ENCODE measurements at regions not wholly inside any gene's neighbourhood (a gene's known extent, or its start where the extent isn't known, plus 50 kb on each side); places are given as distances from the start of the nearest gene placed in this dataset.
A peak's percentile ranks its signal among the peaks of the same experiment; 100 is the strongest.
"Not testable (repeated sequence)": the region's sequence is repeated elsewhere in the genome, so short reads cannot be mapped to it uniquely, and the experiment has no call there.

DNA sequence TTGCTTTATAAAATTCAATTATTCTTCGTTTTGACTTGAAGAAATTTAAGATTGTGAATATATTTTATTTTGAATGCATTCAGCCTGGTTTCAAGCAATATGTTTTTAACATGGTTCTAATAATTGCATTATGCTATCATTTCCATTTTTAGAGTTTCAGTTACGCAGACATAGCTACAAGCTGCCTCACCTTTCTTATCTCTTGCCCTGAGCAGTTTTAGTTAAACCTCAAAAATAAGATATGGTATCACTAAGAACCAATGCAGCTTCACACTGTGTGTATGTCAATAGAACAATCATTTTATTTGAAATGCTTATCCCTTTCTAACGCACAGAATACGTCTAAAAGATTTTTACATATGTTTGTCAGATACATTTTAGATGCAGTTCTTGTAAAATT lies 632.6 kb upstream of the KCND2 start:
- no peak for DNase-seq
- in situ Hi-C loops (cut with HindIII; ENCODE audit: low pct_ligation_motif_present, low pct_unique_long_range_greater_than_20kb, low sequenced_read_pairs) = no loop called here

DNA sequence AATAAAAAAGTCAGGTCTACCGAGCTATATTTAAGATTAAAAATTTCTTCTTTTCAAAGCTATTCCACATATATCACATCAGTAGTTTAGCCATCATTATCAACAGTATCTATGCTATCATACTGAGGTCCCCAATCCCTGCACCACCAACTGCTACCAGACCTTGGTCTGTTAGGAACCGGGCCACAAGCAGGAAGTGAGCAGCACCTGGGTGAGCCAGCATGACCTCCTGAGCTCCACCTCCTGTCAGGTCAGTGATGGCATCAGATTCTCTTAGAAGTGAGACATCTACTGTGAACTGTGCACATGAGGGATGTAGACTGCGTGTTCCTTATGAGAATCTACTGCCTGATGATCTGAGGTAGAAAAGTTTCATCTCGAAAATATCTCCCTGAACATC lies 632.1 kb upstream of the KCND2 start:
- DNase-seq = no peak
- in situ Hi-C loops (cut with HindIII; ENCODE audit: low pct_ligation_motif_present, low pct_unique_long_range_greater_than_20kb, low sequenced_read_pairs) = no loop called here

DNA sequence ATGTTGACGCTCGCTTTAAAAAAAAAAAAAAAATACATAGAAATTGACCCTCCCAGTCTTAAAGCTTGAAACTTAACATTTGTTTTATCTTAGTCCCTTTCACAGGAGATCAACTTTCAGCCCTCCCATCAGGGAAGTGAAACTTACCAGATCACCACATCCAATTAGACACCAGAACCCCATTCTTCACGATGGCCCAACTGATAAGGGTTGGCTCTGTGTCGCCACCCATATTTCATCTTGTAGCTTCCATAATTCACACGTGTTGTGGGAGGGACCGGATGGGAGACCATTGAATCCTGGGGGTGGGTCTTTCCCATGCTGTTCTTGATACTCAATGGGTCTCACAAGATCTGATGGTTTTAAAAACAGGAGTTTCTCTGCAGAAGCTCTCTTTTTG lies 629.4 kb upstream of the KCND2 start:
- in situ Hi-C loops (cut with HindIII; ENCODE audit: low pct_ligation_motif_present, low pct_unique_long_range_greater_than_20kb, low sequenced_read_pairs) = no loop called here

DNA sequence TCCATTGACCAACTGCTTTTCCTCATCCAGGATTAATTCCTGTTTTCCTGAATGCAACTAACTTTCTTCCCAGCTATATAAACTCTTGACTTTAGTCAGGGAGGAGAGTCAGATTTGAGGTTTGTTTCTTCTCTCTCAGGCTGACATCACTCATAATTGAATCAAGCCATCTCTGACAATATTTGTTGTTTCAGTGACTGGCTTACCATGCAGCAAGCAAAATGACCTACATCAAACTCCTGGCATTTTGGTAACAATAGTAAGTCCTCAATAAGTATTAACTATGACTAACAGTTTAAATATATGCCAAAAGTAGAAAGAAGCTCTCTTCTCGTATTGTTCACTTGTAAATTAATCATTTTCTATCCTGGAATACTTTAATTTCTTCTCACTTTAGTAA lies 625.7 kb upstream of the KCND2 start:
- DNase-seq = no peak
- in situ Hi-C loops (cut with HindIII; ENCODE audit: low pct_ligation_motif_present, low pct_unique_long_range_greater_than_20kb, low sequenced_read_pairs) = no loop called here

More for the DNA sequence above, 629.4 kb upstream of the KCND2 start:
- DNase-seq = no peak

DNA sequence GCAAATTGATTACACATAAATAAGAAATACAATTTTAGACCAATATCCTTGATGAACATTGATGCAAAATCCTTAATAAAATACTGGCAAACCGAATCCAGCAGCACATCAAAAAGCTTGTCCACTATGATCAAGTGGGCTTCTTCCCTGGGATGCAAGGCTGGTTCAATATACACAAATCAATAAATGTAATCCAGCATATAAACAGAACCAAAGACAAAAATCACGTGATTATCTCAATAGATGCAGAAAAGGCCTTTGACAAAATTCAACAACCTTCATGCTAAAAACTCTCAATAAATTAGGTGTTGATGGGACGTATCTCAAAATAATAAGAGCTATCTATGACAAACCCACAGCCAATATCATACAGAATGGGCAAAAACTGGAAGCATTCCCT lies 624.2 kb upstream of the KCND2 start:
- DNase-seq; in situ Hi-C loops (cut with HindIII; ENCODE audit: low pct_ligation_motif_present, low pct_unique_long_range_greater_than_20kb, low sequenced_read_pairs): not testable (repeated sequence)

DNA sequence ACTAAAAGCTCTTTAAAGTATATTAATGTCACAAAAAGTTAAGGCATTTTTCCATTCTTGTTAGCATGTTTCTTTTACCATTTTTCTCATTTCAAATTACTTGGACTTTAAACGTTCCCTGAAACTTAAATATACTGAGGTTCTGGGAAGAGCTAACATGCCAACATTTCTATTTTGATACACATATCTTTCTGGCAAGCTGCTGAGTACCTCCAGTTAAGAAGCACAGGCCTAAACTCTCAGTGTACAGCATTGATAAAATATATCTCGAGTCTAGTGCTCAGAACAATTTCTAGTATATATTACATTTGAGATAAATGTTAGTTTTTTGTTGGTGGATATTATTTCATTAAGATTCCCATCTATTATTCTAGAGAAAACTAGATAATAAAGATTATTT lies 612.9 kb upstream of the KCND2 start:
- in situ Hi-C loops (cut with HindIII; ENCODE audit: low pct_ligation_motif_present, low pct_unique_long_range_greater_than_20kb, low sequenced_read_pairs) = no loop called here
- DNase-seq = no peak

DNA sequence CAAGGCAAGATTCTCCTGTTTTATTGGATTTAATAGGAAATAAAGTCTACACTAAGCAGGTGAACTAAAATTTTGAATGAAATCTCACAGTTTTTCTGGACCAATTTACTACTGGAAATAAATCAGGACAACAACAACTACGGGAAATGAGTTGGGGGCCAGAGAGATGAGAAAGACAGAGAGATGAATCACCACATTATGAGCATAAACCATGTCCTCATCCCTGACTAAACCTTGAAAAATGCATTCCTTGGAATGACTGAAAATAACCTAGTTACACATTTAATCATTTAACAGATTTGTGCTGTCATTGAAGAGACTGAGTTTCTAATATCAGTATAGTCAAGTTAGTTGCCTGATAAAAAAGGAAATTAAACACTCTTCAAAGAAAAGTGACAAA lies 608.4 kb upstream of the KCND2 start:
- in situ Hi-C loops (cut with HindIII; ENCODE audit: low pct_ligation_motif_present, low pct_unique_long_range_greater_than_20kb, low sequenced_read_pairs) = no loop called here

DNA sequence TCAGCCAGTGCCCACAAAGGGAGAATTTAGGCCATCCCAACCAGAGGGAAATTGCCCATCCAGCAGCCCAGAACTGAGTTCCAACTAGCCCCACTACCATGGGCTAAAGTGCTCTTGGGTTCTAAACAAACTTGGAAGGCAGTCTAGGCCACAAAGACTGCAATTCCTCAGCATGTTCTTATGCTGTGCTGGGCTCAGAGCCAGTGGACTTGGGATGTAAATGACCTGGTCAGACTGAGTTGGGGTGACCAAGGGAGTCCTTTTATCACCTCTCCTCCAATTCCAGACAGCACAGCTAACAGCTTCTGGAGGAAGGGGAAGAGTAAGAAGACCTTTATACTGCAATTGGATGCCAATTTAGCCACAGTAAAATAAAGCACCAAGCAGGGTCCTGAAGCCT lies 607.2 kb upstream of the KCND2 start:
- in situ Hi-C loops (cut with HindIII; ENCODE audit: low pct_ligation_motif_present, low pct_unique_long_range_greater_than_20kb, low sequenced_read_pairs) = no loop called here
- DNase-seq = peak; percentile 19

More for the DNA sequence above, 608.4 kb upstream of the KCND2 start:
- DNase-seq = peak; percentile 98

DNA sequence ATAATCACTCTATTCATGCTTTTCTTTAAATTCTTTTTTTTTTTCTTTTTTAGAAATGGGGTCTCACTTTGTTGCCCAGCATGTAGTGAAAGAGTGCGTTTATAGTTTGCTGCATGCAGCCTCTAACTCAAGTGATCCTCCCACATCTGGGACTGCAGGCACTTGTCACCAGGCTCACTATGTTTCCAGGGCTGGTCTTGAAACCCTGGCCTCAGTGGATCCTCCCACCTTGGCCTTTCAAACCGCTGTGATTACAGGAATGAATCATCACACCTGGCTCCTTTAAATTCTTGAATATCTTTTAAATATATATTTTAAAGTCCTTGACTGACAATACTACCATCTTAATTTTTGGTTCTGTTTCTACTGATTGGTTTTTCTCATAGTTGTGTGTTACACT lies 591.6 kb upstream of the KCND2 start:
- DNase-seq = no peak
- in situ Hi-C loops (cut with HindIII; ENCODE audit: low pct_ligation_motif_present, low pct_unique_long_range_greater_than_20kb, low sequenced_read_pairs) = no loop called here

DNA sequence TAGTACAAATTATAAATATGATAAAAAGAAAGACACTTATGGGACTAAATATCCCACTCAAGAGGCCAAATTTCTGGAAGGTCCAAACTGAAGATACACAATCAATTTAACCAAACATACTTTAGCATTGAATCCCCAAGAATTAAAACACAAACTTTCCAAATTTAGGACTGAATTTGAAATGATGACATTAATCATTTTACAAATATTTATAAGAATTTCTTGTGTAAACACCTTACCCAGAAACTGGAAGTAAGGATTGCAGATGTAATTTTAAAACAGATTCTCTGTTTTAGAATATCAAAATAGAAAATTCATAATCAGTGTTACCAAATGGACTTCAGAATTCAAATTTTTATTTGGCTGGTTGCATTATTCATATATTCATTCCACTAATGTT lies 588.2 kb upstream of the KCND2 start:
- in situ Hi-C loops (cut with HindIII; ENCODE audit: low pct_ligation_motif_present, low pct_unique_long_range_greater_than_20kb, low sequenced_read_pairs) = no loop called here
- no peak for DNase-seq

DNA sequence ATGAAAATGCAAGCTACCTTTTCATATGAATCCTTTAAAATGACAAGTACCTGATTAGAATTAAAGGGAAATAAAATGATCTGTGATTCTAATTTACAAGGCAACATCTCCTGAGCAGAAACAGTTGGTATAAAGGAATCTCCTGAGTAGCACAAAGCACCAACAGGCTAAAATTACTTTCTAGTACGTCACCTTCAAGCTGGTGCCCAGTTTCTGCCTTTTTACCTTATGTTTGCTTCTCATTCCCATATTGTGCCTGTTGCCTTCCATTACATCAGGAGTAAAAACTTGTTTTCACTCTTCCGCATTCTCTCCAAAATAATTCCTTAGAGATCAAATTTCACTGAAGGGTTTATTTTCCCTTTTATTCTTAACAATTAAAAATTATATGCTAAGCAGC lies 587.1 kb upstream of the KCND2 start:
- no peak for DNase-seq
- in situ Hi-C loops (cut with HindIII; ENCODE audit: low pct_ligation_motif_present, low pct_unique_long_range_greater_than_20kb, low sequenced_read_pairs) = no loop called here

DNA sequence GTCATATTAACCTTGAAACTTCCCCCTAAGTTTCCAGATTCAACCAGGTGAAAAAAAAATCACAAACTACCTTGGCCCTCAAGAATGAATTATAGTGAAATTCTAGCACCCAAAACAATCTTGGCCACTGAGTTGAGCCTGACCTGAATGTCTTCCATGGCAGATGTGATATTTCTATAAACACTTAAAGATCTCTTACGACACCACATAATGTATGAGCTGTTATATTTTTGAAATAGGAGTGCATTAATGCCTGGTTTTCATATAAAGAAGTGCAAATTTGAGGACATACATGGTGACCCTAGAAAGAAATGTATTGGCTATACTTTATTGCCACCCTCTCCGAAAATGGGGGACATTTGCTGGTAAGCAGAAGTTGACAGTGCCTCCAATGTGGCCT lies 584.1 kb upstream of the KCND2 start:
- in situ Hi-C loops (cut with HindIII; ENCODE audit: low pct_ligation_motif_present, low pct_unique_long_range_greater_than_20kb, low sequenced_read_pairs) = no loop called here
- no peak for DNase-seq

DNA sequence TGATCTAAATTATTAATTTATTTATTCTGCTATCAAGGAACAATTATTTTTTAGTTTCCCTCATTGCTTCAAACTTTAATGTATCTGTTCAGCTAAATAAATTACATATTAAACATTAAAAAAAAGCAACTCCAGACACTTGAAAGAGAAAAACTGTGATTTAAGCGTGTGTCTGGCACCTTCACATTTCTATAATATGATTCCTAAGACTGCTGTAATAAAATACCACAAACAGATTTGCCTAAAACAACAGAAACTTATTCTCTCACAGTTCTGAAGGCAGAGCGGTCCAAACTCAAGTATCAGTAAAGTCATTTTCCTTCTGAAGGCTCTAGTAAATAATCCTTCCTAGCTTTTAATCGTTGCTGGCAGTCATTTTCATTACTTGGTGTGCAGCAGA lies 580.4 kb upstream of the KCND2 start:
- DNase-seq = no peak
- in situ Hi-C loops (cut with HindIII; ENCODE audit: low pct_ligation_motif_present, low pct_unique_long_range_greater_than_20kb, low sequenced_read_pairs) = no loop called here

DNA sequence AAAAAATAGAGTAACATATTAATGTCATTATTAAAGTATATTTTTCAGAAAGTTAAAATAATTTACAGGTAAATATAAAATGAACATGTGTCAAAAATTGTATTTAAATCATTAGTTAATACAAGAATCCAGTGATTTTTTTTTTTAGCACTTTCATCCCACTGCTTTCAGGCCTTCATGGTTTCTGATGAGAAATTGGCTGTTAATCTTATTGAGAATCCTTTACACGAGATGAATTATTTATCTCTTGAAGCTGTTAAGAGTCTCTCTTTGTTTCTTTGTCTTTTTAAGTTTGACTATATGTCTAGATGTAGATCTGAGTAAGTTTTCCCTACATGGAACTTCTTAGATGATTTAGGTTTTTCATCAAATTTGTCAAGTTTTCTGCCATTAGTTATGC lies 578.5 kb upstream of the KCND2 start:
- DNase-seq = peak; percentile 38
- in situ Hi-C loops (cut with HindIII; ENCODE audit: low pct_ligation_motif_present, low pct_unique_long_range_greater_than_20kb, low sequenced_read_pairs) = no loop called here

DNA sequence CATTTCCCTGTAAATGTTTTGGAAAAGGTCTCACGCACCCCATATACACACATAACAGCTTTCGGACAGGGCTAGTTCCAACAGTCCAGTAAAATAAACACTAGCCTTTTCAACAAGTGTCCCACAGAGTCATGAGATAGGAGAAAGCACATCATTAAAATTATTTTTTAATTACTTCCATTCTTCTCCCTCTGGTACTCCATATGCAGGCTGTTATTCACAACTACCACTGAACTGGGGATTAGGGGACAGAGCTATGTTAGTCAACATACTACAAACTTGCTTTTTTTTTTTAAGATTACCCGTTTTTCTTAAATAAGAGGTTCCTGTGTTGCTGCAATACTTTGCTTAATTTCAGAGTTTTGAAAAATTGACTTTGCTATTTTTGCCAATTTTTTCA lies 576.6 kb upstream of the KCND2 start:
- in situ Hi-C loops (cut with HindIII; ENCODE audit: low pct_ligation_motif_present, low pct_unique_long_range_greater_than_20kb, low sequenced_read_pairs) = no loop called here
- no peak for DNase-seq

DNA sequence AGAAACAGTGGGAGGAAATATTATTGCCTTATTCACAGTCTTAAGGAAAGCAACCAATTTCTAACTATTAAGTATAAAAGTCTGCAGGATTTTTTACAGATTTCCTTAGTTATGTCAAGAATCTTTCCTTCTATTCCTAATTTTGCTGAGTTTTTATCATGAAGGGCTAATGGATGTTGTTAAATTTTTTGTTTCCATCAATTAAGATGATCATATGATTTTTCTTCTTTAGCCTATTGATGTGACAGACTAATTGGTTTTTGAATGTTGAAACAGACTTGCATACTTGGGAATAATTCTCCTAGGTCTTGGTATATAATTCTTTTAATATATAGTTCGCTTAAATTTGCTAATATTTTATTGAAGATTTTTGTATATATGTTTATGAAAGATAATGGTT lies 569.1 kb upstream of the KCND2 start:
- in situ Hi-C loops (cut with HindIII; ENCODE audit: low pct_ligation_motif_present, low pct_unique_long_range_greater_than_20kb, low sequenced_read_pairs) = no loop called here
- peak; percentile 36 for DNase-seq

DNA sequence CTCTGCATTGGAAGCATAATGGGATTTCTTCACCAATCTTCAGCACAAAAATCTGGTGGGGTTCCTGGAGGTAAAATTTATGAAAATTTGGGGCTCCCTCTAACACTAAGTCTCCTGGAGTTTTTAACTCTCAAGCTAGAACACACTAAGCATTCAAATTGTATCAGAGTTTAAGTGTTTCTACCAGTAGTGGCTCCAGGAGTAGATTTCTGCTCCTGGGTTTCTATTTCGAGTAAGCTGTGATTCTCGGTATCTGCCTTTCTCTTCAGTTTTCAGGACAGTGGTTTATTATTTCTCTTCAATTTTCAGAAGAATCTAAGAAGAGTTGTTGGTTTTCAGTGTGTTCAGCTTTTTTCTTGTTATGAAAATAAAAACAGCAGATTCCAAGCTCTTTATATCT lies 566.4 kb upstream of the KCND2 start:
- in situ Hi-C loops (cut with HindIII; ENCODE audit: low pct_ligation_motif_present, low pct_unique_long_range_greater_than_20kb, low sequenced_read_pairs) = no loop called here

DNA sequence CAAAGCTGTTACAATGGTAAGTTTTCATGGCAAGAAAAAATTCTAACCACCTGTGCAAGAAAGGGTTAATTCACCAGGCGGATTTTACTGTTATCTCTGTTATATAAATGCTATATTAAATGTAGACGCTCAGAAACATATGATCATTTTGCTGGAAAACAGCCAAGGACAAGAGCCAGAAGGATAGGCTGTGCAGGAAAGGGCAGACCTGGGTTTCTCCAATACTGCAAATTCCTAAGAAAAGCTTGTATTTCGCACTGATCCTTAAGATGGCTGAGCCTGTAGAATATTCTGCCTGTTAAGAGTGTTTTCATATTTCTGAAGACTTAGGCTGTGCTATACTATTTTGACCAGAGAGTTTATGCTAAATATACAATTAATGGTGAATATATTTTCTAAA lies 564.1 kb upstream of the KCND2 start:
- in situ Hi-C loops (cut with HindIII; ENCODE audit: low pct_ligation_motif_present, low pct_unique_long_range_greater_than_20kb, low sequenced_read_pairs) = no loop called here
- no peak for DNase-seq

More for the DNA sequence above, 566.4 kb upstream of the KCND2 start:
- DNase-seq = no peak

DNA sequence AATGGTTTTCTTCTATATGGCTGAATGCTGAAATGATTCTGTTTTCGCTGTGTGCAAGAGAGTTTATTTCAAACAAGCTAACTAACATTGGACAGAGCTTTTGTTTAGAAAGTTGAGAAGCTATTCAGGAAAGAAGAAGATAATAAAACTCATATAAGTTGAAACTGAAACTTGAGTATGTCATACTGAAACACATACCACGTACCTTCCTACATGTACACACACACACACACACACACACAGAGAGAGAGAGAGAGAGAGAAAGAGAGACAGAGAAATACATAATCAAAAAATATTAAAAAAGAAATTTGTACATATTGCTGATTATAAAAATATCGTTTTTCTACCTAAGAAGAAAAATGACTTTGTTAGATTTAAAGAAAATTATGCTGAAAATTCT lies 561.9 kb upstream of the KCND2 start:
- no peak for DNase-seq
- in situ Hi-C loops (cut with HindIII; ENCODE audit: low pct_ligation_motif_present, low pct_unique_long_range_greater_than_20kb, low sequenced_read_pairs) = no loop called here

DNA sequence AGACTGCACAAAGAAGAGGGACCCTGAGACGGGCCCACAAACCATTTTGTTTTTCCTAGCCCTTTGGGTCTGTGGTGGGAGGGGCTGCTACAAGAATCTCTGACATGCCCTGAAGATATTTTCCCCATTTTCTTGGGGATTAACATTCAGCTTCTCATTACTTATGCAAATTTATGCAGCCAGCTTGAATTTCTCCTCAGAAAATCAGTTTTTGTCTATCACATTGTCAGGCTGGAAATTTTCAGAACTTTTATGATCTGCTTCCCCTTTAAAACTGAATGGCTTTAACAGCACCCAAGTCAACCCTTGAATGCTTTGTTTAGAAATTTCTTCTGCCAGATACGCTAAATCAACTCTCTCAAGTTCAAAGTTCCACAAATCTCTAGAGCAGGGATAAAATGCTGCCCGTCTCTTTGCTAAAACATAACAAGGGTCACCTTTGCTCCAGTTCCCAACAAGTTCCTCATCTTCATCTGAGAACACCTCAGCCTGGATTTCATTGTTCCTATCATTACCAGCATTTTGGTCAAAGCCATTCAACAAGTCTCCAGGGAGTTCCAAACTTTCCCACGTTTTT lies 560.0 kb upstream of the KCND2 start:
- in situ Hi-C loops (cut with HindIII; ENCODE audit: low pct_ligation_motif_present, low pct_unique_long_range_greater_than_20kb, low sequenced_read_pairs) = no loop called here

DNA sequence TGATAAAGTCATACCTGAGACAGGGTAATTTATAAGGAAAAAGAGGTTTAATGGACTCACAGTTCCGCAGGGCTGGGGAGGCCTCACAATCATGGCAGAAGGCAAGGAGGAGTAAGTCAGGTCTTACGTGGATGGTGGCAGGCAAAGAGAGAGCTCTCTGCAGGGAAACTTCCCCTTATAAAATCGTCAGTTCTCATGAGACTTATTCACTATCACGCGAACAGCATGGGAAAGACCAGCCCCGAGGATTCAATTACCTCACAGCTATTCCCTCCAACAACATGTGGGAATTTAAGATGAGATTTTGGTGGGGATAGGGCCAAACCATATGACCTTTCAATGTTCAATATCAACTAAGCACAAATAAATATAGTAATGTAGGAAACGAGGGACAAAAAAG lies 559.4 kb upstream of the KCND2 start:
- in situ Hi-C loops (cut with HindIII; ENCODE audit: low pct_ligation_motif_present, low pct_unique_long_range_greater_than_20kb, low sequenced_read_pairs) = no loop called here
- DNase-seq = no peak

More for the DNA sequence above, 560.0 kb upstream of the KCND2 start:
- no peak for DNase-seq

Measured in ACHN (cell line).